IPS-NIHi7 (cell line): ENCODE measurements at regions not wholly inside any gene's neighbourhood (a gene's known extent, or its start where the extent isn't known, plus 50 kb on each side); places are given as distances from the start of the nearest gene placed in this dataset.
"Not testable (repeated sequence)": the region's sequence is repeated elsewhere in the genome, so short reads cannot be mapped to it uniquely, and the experiment has no call there.

Experiments used
- DNase-seq: peaks from one replicate; pipeline ENCODE4 v3.0.0; 2012; ENCODE audit warnings: mixed read lengths; ENCODE audit errors: extremely low spot score

- DNase-seq: no peak
These were observed 228.9 kb upstream of the CAND1 start for GRCh38 chr12:67039995-67040860.

- no peak for DNase-seq
These were observed 228.4 kb upstream of the CAND1 start for GRCh38 chr12:67040861-67041137.

- peak; percentile 43 for DNase-seq
These were observed 226.4 kb upstream of the CAND1 start for GRCh38 chr12:67042697-67043131.

DNA sequence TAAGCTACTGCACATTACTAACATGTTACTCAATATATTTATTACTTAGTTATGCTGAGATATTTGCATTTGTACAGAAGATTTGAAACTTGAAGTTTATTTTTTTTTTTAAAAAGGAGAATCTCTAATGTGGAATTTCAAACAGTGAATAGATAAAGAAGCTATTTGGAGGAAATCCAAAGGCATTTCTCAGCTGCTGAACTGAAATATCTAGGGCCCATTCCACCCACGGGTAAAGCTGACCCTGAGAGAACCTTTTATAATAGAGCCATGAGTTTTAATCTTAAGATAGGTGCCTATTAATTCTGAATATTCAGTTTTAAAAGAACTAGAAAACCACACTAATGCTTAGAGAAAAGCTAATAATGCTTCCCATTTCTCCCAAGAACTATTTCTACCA lies 225.4 kb upstream of the CAND1 start:
- DNase-seq: no peak

- no peak for DNase-seq
These were observed 223.5 kb upstream of the CAND1 start for GRCh38 chr12:67045650-67046049.

GRCh38 chr12:67046062-67046461 lies 223.1 kb upstream of the CAND1 start:
- DNase-seq: no peak

- DNase-seq: no peak
These were observed 221.5 kb upstream of the CAND1 start for GRCh38 chr12:67047634-67048033.

DNA sequence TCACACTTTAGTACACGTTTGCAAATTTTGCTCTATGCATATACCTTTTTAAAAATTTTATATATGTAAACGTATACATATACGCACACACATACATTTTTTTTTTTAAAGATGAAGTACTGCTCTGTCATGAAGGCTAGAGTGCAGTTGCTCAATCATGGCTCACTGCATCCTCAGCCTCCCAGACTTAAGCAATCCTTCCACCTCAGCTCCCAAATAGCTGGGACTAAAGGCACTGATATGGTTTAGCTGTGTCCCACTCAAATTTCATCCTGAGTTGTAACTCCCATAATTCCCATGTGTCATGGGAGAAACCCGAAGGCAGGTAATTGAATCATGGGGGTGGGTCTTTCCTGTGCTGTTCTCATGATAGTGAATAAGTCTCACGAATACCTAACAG lies 220.8 kb upstream of the CAND1 start:
- no peak for DNase-seq

- DNase-seq: not testable (repeated sequence)
These were observed 220.0 kb upstream of the CAND1 start for GRCh38 chr12:67049199-67049598.

- no peak for DNase-seq
These were observed 216.2 kb upstream of the CAND1 start for GRCh38 chr12:67052981-67053380.

- no peak for DNase-seq
These were observed 212.8 kb upstream of the CAND1 start for GRCh38 chr12:67056329-67056728.

GRCh38 chr12:67057072-67057471 lies 212.1 kb upstream of the CAND1 start:
- no peak for DNase-seq

- DNase-seq: no peak
These were observed 207.0 kb upstream of the CAND1 start for GRCh38 chr12:67062193-67062592.

DNA sequence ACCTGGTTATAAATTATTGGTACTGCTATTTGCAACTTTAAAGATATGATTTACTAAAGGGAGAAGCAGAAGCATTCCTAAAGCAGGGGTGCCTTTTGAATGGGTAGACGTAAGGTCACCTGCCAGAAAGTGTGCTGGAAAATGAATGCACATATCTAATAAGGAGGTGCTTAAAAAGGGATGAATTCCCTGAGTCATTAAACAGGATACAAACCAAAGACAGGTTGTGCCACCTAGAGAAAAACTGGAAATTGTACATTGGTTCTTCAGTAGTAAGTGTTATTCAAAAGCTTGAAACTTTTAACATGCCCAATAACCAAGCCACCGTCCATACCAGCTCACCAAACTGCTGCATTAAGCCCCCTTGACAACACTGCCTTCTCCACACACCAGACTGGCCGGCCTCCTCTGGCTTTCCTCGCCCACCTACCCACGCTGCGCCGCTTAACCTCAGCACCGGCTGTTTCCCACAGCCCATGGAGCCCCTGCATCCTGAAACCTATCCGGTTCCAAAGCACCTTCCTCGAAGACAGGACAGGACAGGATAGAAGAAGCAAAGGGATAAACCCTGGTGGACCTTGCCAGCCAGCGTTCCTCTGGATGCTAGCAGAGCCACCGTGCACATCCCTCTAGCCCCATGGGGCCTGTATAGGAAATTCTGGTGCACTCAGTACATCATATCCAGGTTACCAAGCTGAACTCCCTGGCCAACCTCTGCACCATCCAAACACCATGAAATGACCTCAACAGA lies 201.5 kb upstream of the CAND1 start:
- no peak for DNase-seq

DNA sequence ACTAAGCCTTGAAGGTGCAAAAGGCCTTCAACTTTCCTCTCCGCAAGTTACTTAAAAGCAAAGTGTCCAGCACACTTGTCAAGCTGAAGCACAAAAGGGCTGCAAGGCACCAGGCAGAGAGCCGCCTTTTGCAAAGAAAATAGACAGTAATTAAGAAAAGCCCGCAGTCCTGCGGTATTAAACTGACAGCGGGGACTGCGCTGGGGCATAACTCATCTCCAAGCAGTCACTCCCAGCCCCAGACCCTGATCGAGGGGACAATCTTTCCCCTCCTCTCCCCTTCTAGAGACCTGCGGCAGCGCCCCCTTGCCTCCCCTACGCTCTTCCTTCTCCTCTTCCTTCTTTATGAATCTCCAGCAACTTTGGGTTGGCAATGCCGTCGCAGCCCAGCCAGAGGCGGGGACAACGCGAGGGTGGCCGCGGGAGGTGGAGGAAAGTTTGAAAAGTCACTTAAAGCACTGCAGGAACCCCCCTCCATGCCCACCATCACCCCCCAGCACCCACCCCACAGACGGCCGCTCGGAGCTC lies 200.9 kb upstream of the CAND1 start:
- peak; percentile 38 for DNase-seq

GRCh38 chr12:67068761-67069450 lies 200.3 kb upstream of the CAND1 start:
- DNase-seq: peak; percentile 68

- peak; percentile 68 for DNase-seq
These were observed 199.5 kb upstream of the CAND1 start for GRCh38 chr12:67069451-67070306.

GRCh38 chr12:67070307-67070600 lies 198.9 kb upstream of the CAND1 start:
- DNase-seq: no peak

- no peak for DNase-seq
These were observed 198.6 kb upstream of the CAND1 start for GRCh38 chr12:67070604-67071003.

- not testable (repeated sequence) for DNase-seq
These were observed 196.9 kb upstream of the CAND1 start for GRCh38 chr12:67072281-67072680.

GRCh38 chr12:67073336-67073735 lies 195.8 kb upstream of the CAND1 start:
- no peak for DNase-seq

DNA sequence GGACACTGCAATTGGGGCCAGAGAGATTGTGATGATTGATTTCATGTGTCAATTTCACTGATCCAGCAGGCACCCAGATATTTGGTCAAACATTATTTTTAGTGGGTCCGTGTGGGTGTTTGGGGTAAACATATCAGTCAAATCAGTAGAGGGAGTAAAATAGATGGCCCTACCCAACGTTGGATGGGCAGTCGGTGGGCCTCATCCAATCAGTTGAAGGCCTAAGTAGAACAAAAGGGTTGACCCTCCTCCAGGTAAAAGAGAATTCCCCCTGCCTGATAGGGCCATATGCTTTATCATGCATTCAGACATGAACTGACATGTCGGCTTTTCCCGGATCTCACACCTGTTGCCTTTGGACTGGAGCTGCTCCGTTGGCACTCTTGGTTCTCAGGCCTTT lies 195.1 kb upstream of the CAND1 start:
- DNase-seq: no peak
